ENCODE measurements at regions not wholly inside any gene's neighbourhood (a gene's known extent, or its start where the extent isn't known, plus 50 kb on each side); places are given as distances from the start of the nearest gene placed in this dataset.

- no TSS peak for BruUV-seq (replicated peaks)
- intact Hi-C loops (cut with micrococcal nuclease; ENCODE audit: unreplicated experiment), result no loop called here
- Histone ChIP-seq H3K36me3 (ENCODE audit: insufficient read depth, low read length, poor library complexity, severe bottlenecking) (no peaks in the 10 kb centered on the region), H3K9me3 (ENCODE audit: low read depth, low read length, poor library complexity, severe bottlenecking) (no peaks in the 10 kb centered on the region), H3K4me1 (ENCODE audit: insufficient read depth, low read length, poor library complexity, severe bottlenecking) (no peaks in the 10 kb centered on the region), H3K27ac (ENCODE audit: low read depth, low read length, poor library complexity, severe bottlenecking) (no peak overlapping the region), H3K4me3 (ENCODE audit: low read depth, low read length, poor library complexity, severe bottlenecking) (no peak overlapping the region), H3K27me3 (replicated peaks; ENCODE audit: insufficient read depth, low read depth, low read length, poor library complexity) (peaks cover 15% of the 10 kb centered on the region)
- TF ChIP-seq CTCF (conservative IDR thresholded peaks at IDR 0.05; ENCODE audit: low read depth, low read length), result no peak
- TF ChIP-seq EZH2 (IDR thresholded peaks at IDR 0.05; ENCODE audit: borderline replicate concordance, low read depth, low read length, poor library complexity, severe bottlenecking), result no peak
- CTCF ChIA-PET, result no interaction called here
- POLR2A ChIA-PET (ENCODE audit: low non-redundant PET), result no interaction called here
- DNase-seq (ENCODE audit: low spot score), result no peak
Measured at GRCh38 chr15:88730751-88731150, 72.5 kb upstream of the ACAN start.

- no TSS peak for BruUV-seq (replicated peaks)
- Histone ChIP-seq H3K4me1 (ENCODE audit: insufficient read depth, low read length, poor library complexity, severe bottlenecking) (no peaks in the 10 kb centered on the region), H3K4me3 (ENCODE audit: low read depth, low read length, poor library complexity, severe bottlenecking) (no peak overlapping the region), H3K9me3 (ENCODE audit: low read depth, low read length, poor library complexity, severe bottlenecking) (no peaks in the 10 kb centered on the region), H3K27me3 (replicated peaks; ENCODE audit: insufficient read depth, low read depth, low read length, poor library complexity) (peaks cover 29% of the 10 kb centered on the region), H3K27ac (ENCODE audit: low read depth, low read length, poor library complexity, severe bottlenecking) (no peak overlapping the region), H3K36me3 (ENCODE audit: insufficient read depth, low read length, poor library complexity, severe bottlenecking) (no peaks in the 10 kb centered on the region)
- no peak for DNase-seq (ENCODE audit: low spot score)
- intact Hi-C loops (cut with micrococcal nuclease; ENCODE audit: unreplicated experiment), result no loop called here
- ChIA-PET POLR2A (ENCODE audit: low non-redundant PET) (no interaction called here), CTCF (no interaction called here)
- TF ChIP-seq CTCF (conservative IDR thresholded peaks at IDR 0.05; ENCODE audit: low read depth, low read length) (no peak), EZH2 (IDR thresholded peaks at IDR 0.05; ENCODE audit: borderline replicate concordance, low read depth, low read length, poor library complexity, severe bottlenecking) (no peak)
Measured at GRCh38 chr15:88735212-88735611, 68.0 kb upstream of the ACAN start.

GRCh38 chr15:88736204-88736603, 67.0 kb upstream of the ACAN start:
- Histone ChIP-seq H3K4me1 (ENCODE audit: insufficient read depth, low read length, poor library complexity, severe bottlenecking) (no peaks in the 10 kb centered on the region), H3K4me3 (ENCODE audit: low read depth, low read length, poor library complexity, severe bottlenecking) (no peak overlapping the region), H3K27me3 (replicated peaks; ENCODE audit: insufficient read depth, low read depth, low read length, poor library complexity) (peaks cover 39% of the 10 kb centered on the region), H3K27ac (ENCODE audit: low read depth, low read length, poor library complexity, severe bottlenecking) (no peak overlapping the region), H3K36me3 (ENCODE audit: insufficient read depth, low read length, poor library complexity, severe bottlenecking) (no peaks in the 10 kb centered on the region), H3K9me3 (ENCODE audit: low read depth, low read length, poor library complexity, severe bottlenecking) (no peaks in the 10 kb centered on the region)
- intact Hi-C loops (cut with micrococcal nuclease; ENCODE audit: unreplicated experiment), result no loop called here
- DNase-seq (ENCODE audit: low spot score), result no peak
- CTCF ChIA-PET, result no interaction called here
- POLR2A ChIA-PET (ENCODE audit: low non-redundant PET), result no interaction called here
- no peak for TF ChIP-seq EZH2 (IDR thresholded peaks at IDR 0.05; ENCODE audit: borderline replicate concordance, low read depth, low read length, poor library complexity, severe bottlenecking)
- no TSS peak for BruUV-seq (replicated peaks)

GRCh38 chr15:88738796-88739195, 64.4 kb upstream of the ACAN start:
- Histone ChIP-seq H3K27ac (ENCODE audit: low read depth, low read length, poor library complexity, severe bottlenecking) (no peak overlapping the region), H3K27me3 (replicated peaks; ENCODE audit: insufficient read depth, low read depth, low read length, poor library complexity) (peaks cover 64% of the 10 kb centered on the region), H3K4me3 (ENCODE audit: low read depth, low read length, poor library complexity, severe bottlenecking) (no peak overlapping the region), H3K9me3 (ENCODE audit: low read depth, low read length, poor library complexity, severe bottlenecking) (no peaks in the 10 kb centered on the region), H3K36me3 (ENCODE audit: insufficient read depth, low read length, poor library complexity, severe bottlenecking) (no peaks in the 10 kb centered on the region), H3K4me1 (ENCODE audit: insufficient read depth, low read length, poor library complexity, severe bottlenecking) (no peaks in the 10 kb centered on the region)
- ChIA-PET CTCF (no interaction called here), POLR2A (ENCODE audit: low non-redundant PET) (no interaction called here)
- no peak for DNase-seq (ENCODE audit: low spot score)
- BruUV-seq (replicated peaks), result no TSS peak
- intact Hi-C loops (cut with micrococcal nuclease; ENCODE audit: unreplicated experiment), result no loop called here
- TF ChIP-seq CTCF (conservative IDR thresholded peaks at IDR 0.05; ENCODE audit: low read depth, low read length), result no peak
- TF ChIP-seq EZH2 (IDR thresholded peaks at IDR 0.05; ENCODE audit: borderline replicate concordance, low read depth, low read length, poor library complexity, severe bottlenecking), result no peak
